IMR-90 (cell line): ENCODE measurements at regions not wholly inside any gene's neighbourhood (a gene's known extent, or its start where the extent isn't known, plus 50 kb on each side); places are given as distances from the start of the nearest gene placed in this dataset.

Experiments
- ATAC-seq: fragments of 200-7000 bp; cut with Tn5 transposase; 2 replicates; pipeline ENCODE4 v1.9.1; 2020; ENCODE audit warnings: low read depth, mild to moderate bottlenecking, moderate library complexity
- BruUV-seq: library from RNA; stranded (reverse); fragments of 400-500 nt; replicated peaks from 2 replicates; lab custom pipeline; 2021; lab: Mats Ljungman, UMichigan
- CTCF ChIA-PET: fragments of 300-600 bp; formaldehyde crosslinking; extraction: SDS; loops from one replicate; lab custom pipeline; 2021; ENCODE audit warnings: antibody characterized with exemption; lab: Yijun Ruan, JAX
- POLR2A ChIA-PET: fragments of 300-600 bp; sonication (Branson Sonifier 250); formaldehyde crosslinking; loops from one replicate; lab custom pipeline; 2022; ENCODE audit warnings: antibody characterized with exemption; ENCODE audit not compliant: unreplicated experiment; lab: Charles Lee
- DNase-seq: peaks from one replicate; pipeline ENCODE4 v3.0.0; 2013
- H2AFZ ChIP-seq: replicated peaks from 2 replicates; pipeline ENCODE3; 2013; ENCODE audit warnings: low read length, mild to moderate bottlenecking; ENCODE audit not compliant: poor library complexity
- H2AK5ac ChIP-seq: 2 replicates; pipeline ENCODE4 v1.6.1; 2013; ENCODE audit warnings: low read depth, low read length, inconsistent platforms
- H2AK9ac ChIP-seq: replicated peaks from 2 replicates; pipeline ENCODE3; 2013; ENCODE audit warnings: mild to moderate bottlenecking, low read depth, low read length, moderate library complexity; ENCODE audit not compliant: poor library complexity
- H2BK120ac ChIP-seq: 2 replicates; pipeline ENCODE4 v1.6.1; 2013; ENCODE audit warnings: low read depth, low read length, inconsistent platforms
- H2BK15ac ChIP-seq: 3 replicates; pipeline ENCODE4 v1.6.1; 2013; ENCODE audit warnings: low read depth, low read length, inconsistent platforms
- H2BK20ac ChIP-seq: 2 replicates; pipeline ENCODE4 v1.6.1; 2013; ENCODE audit warnings: low read depth, mild to moderate bottlenecking, inconsistent platforms, low read length, moderate library complexity
- H2BK5ac ChIP-seq: 2 replicates; pipeline ENCODE4 v1.6.1; 2013; ENCODE audit warnings: mild to moderate bottlenecking, low read depth, low read length, inconsistent platforms; ENCODE audit not compliant: poor library complexity, severe bottlenecking
- H3K14ac ChIP-seq: replicated peaks from 2 replicates; pipeline ENCODE4 v1.6.1; 2013; ENCODE audit warnings: low read depth, low read length, inconsistent platforms
- H3K18ac ChIP-seq: 2 replicates; pipeline ENCODE4 v1.6.1; 2013; ENCODE audit warnings: low read depth, low read length, control low read depth
- H3K23ac ChIP-seq: 2 replicates; pipeline ENCODE4 v1.6.1; 2013; ENCODE audit warnings: low read depth, low read length, inconsistent platforms
- H3K27ac ChIP-seq: 2 replicates; pipeline ENCODE4 v1.5.1; 2013; ENCODE audit warnings: mild to moderate bottlenecking, control low read depth, low read length; ENCODE audit not compliant: insufficient read depth
- H3K27me3 ChIP-seq: 2 replicates; pipeline ENCODE4 v1.6.1; 2013; ENCODE audit warnings: low read length; ENCODE audit not compliant: control insufficient read depth, insufficient read depth
- H3K36me3 ChIP-seq: 2 replicates; pipeline ENCODE4 v1.6.1; 2013; ENCODE audit warnings: low read length, mixed read lengths; ENCODE audit not compliant: control insufficient read depth, insufficient read depth
- H3K4ac ChIP-seq: 2 replicates; pipeline ENCODE4 v1.6.1; 2013; ENCODE audit warnings: low read depth, low read length, inconsistent platforms
- H3K4me1 ChIP-seq: 2 replicates; pipeline ENCODE4 v1.6.1; 2013; ENCODE audit warnings: low read length, mixed read lengths; ENCODE audit not compliant: control insufficient read depth, insufficient read depth
- H3K4me2 ChIP-seq: 2 replicates; pipeline ENCODE4 v1.6.1; 2013; ENCODE audit warnings: low read depth, mild to moderate bottlenecking, control low read depth, low read length, moderate library complexity
- H3K4me3 ChIP-seq: 2 replicates; pipeline ENCODE4 v1.5.1; 2013; ENCODE audit warnings: low read depth, mild to moderate bottlenecking, control low read depth, low read length, moderate library complexity; ENCODE audit not compliant: insufficient read depth
- H3K56ac ChIP-seq: 2 replicates; pipeline ENCODE4 v1.6.1; 2013; ENCODE audit warnings: low read length, inconsistent platforms; ENCODE audit not compliant: insufficient read depth; ENCODE audit errors: extremely low read depth
- H3K79me1 ChIP-seq, 2 experiments: 2 replicates each; pipeline ENCODE4 v1.6.1; 2013; ENCODE audit warnings: low read length in 2 of 2, inconsistent platforms in 1 of 2, low read depth in 1 of 2
- H3K9ac ChIP-seq: 2 replicates; pipeline ENCODE4 v1.6.1; 2013; ENCODE audit warnings: low read depth, low read length, control low read depth
- H3K9me1 ChIP-seq: 2 replicates; pipeline ENCODE4 v1.6.1; 2013; ENCODE audit warnings: low read length, inconsistent platforms; ENCODE audit not compliant: insufficient read depth
- H3K9me3 ChIP-seq: 2 replicates; pipeline ENCODE4 v1.6.1; 2013; ENCODE audit warnings: low read length; ENCODE audit not compliant: control insufficient read depth, insufficient read depth
- H4K20me1 ChIP-seq: 2 replicates; pipeline ENCODE4 v1.6.1; 2013; ENCODE audit warnings: low read length, inconsistent platforms; ENCODE audit not compliant: insufficient read depth
- H4K5ac ChIP-seq: 2 replicates; pipeline ENCODE4 v1.6.1; 2013; ENCODE audit warnings: mild to moderate bottlenecking, low read depth, low read length, control low read depth
- H4K8ac ChIP-seq, 2 experiments: 2 replicates each; pipeline ENCODE4 v1.6.1; 2013; ENCODE audit warnings: low read depth in 2 of 2, low read length in 2 of 2, control low read depth in 1 of 2, inconsistent platforms in 1 of 2
- H4K91ac ChIP-seq: 2 replicates; pipeline ENCODE4 v1.6.1; 2013; ENCODE audit warnings: low read depth, low read length, inconsistent platforms; ENCODE audit not compliant: insufficient read depth
- BHLHE40 ChIP-seq: fragments of 150-350 bp; IDR thresholded peaks from 2 replicates; pipeline ENCODE4 v1.6.1; 2016; ENCODE audit warnings: mild to moderate bottlenecking, low read depth, low read length
- CEBPB ChIP-seq: IDR thresholded peaks from 2 replicates; pipeline ENCODE4 v1.6.1; 2012; ENCODE audit warnings: low read depth, low read length, improper control_type of control experiment
- CHD1 ChIP-seq: IDR thresholded peaks from 2 replicates; pipeline ENCODE4 v1.6.1; 2012; ENCODE audit warnings: low read depth, low read length, improper control_type of control experiment
- CTCF ChIP-seq: conservative IDR thresholded peaks from 2 replicates; pipeline ENCODE4 v1.5.1; 2012; ENCODE audit warnings: mild to moderate bottlenecking, low read depth, low read length, improper control_type of control experiment
- ELK1 ChIP-seq: fragments of 150-350 bp; IDR thresholded peaks from 2 replicates; pipeline ENCODE4 v1.6.1; 2016; ENCODE audit warnings: low read depth, mild to moderate bottlenecking, low read length, moderate library complexity, borderline replicate concordance
- FOS ChIP-seq: fragments of 150-350 bp; IDR thresholded peaks from 2 replicates; pipeline ENCODE4 v1.6.1; 2016; ENCODE audit warnings: low read depth, low read length
- MAFK ChIP-seq: IDR thresholded peaks from 2 replicates; pipeline ENCODE4 v1.6.1; 2012; ENCODE audit warnings: low read depth, low read length, improper control_type of control experiment
- MAZ ChIP-seq: IDR thresholded peaks from 2 replicates; pipeline ENCODE4 v1.6.1; 2012; ENCODE audit warnings: low read depth, mild to moderate bottlenecking, low read length, improper control_type of control experiment, moderate library complexity, borderline replicate concordance
- MXI1 ChIP-seq: IDR thresholded peaks from 2 replicates; pipeline ENCODE4 v1.6.1; 2012; ENCODE audit warnings: low read depth, mild to moderate bottlenecking, low read length, moderate library complexity, borderline replicate concordance
- NFE2L2 ChIP-seq: fragments of 150-350 bp; IDR thresholded peaks from 2 replicates; pipeline ENCODE4 v1.6.1; 2016; ENCODE audit warnings: low read depth, mild to moderate bottlenecking, low read length
- POLR2A ChIP-seq: IDR thresholded peaks from 2 replicates; pipeline ENCODE4 v1.6.1; 2012; ENCODE audit warnings: mild to moderate bottlenecking, low read depth, low read length
- RAD21 ChIP-seq: IDR thresholded peaks from 2 replicates; pipeline ENCODE4 v1.6.1; 2012; ENCODE audit warnings: low read length, improper control_type of control experiment
- RCOR1 ChIP-seq: IDR thresholded peaks from 2 replicates; pipeline ENCODE4 v1.6.1; 2012; ENCODE audit warnings: mild to moderate bottlenecking, low read length, improper control_type of control experiment; ENCODE audit not compliant: insufficient replicate concordance
- RFX5 ChIP-seq: IDR thresholded peaks from 2 replicates; pipeline ENCODE4 v1.8.0; 2012; ENCODE audit warnings: low read depth, mild to moderate bottlenecking, low read length, moderate library complexity
- SMC3 ChIP-seq: fragments of 150-350 bp; IDR thresholded peaks from 2 replicates; pipeline ENCODE4 v1.6.1; 2016; ENCODE audit warnings: low read depth, mild to moderate bottlenecking, antibody characterized with exemption, low read length, moderate library complexity
- WGBS, 2 experiments: methylation state at CpG; one replicate each; pipeline versions ENCODE4 v1.1.5 to v1.1.7; 2013; ENCODE audit warnings: missing lambda C conversion rate in 2 of 2; ENCODE audit not compliant: insufficient read length in 1 of 2; ENCODE audit errors: extremely low coverage in 2 of 2; 5-methylcytosine and 5-hydroxymethylcytosine counted together
- dilution Hi-C: fragments of 300-500 bp; cut with HindIII; formaldehyde crosslinking; loops from one replicate; pipeline ENCODE4 v1.14.3; 2018; ENCODE audit warnings: low sequenced_read_pairs; ENCODE audit not compliant: unreplicated experiment
- in situ Hi-C: fragments of 300-500 bp; cut with MboI; formaldehyde crosslinking; loops from 3 replicates; pipeline ENCODE4 v1.14.3; 2019; ENCODE audit warnings: low sequenced_read_pairs, inconsistent platforms, mixed read lengths
- intact Hi-C: fragments of 100-400 bp; cut with micrococcal nuclease; formaldehyde crosslinking; loops from 2 replicates; pipeline ENCODE4 v1.10.0; 2022
- TF ChIP-seq, protein P1 (sequence below): fragments of 150-350 bp; IDR thresholded peaks from 2 replicates; pipeline ENCODE4 v1.6.1; 2017; ENCODE audit warnings: mild to moderate bottlenecking, antibody characterized with exemption, low read length, low read depth

DNA sequence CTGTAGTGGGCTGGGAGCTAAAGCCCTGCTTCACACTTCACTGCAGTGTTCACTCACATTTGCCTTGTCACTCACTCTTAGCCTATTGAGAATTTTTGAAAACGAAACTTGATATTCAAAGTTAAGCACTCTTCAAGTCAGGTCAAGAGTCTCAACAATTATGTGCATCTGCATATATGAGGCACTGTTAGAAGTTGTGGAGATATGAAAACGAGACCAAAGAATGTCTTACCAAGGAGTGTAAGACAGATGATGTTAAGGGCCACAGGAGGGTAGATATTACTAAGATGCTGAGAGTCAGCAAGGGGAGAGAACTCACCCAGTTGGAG, 64.7 kb upstream of the GJA8 start:
- H4K91ac ChIP-seq: no peak overlapping the region
- no peaks in the 10 kb centered on the region for H3K9me1 ChIP-seq
- H4K5ac ChIP-seq: no peak overlapping the region
- no TSS peak for BruUV-seq
- CTCF ChIA-PET: no interaction called here
- H3K18ac ChIP-seq: no peak overlapping the region
- H3K4me2 ChIP-seq: no peak overlapping the region
- no peak overlapping the region for H3K14ac ChIP-seq
- intact Hi-C loops (no loop called here), in situ Hi-C loops (no loop called here), dilution Hi-C loops (no loop called here)
- POLR2A ChIA-PET: no interaction called here
- no peaks in the 10 kb centered on the region for H3K79me1 ChIP-seq
- TF ChIP-seq NFE2L2: no peak
- TF ChIP-seq SMC3: no peak
- no peak for TF ChIP-seq ELK1
- TF ChIP-seq RFX5: no peak
- TF ChIP-seq MAFK: no peak
- TF ChIP-seq CHD1: no peak
- TF ChIP-seq FOS: no peak
- no peak for TF ChIP-seq CTCF
- no peak for TF ChIP-seq BHLHE40
- no peak for TF ChIP-seq POLR2A
- no peak for TF ChIP-seq MXI1
- TF ChIP-seq CEBPB: no peak
- TF ChIP-seq RAD21: no peak
- no peak for TF ChIP-seq MAZ
- TF ChIP-seq, protein P1, sequence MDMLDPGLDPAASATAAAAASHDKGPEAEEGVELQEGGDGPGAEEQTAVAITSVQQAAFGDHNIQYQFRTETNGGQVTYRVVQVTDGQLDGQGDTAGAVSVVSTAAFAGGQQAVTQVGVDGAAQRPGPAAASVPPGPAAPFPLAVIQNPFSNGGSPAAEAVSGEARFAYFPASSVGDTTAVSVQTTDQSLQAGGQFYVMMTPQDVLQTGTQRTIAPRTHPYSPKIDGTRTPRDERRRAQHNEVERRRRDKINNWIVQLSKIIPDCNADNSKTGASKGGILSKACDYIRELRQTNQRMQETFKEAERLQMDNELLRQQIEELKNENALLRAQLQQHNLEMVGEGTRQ: no peak
- no peak for TF ChIP-seq RCOR1
- H2AK5ac ChIP-seq: no peak overlapping the region
- no peak overlapping the region for H2BK20ac ChIP-seq
- H4K20me1 ChIP-seq: no peaks in the 10 kb centered on the region
- no peak overlapping the region for H2BK15ac ChIP-seq
- WGBS, 2 experiments: no CpG with 5 or more reads among the region's 2 CpGs
- H3K23ac ChIP-seq: no peak overlapping the region
- no peak overlapping the region for H3K27ac ChIP-seq
- H2BK120ac ChIP-seq: no peak overlapping the region
- no peak overlapping the region for H3K4ac ChIP-seq
- no peak overlapping the region for H2BK5ac ChIP-seq
- no peak overlapping the region for H2AFZ ChIP-seq
- H2AK9ac ChIP-seq: no peak overlapping the region
- DNase-seq (no peak), ATAC-seq (no peak)
- no peaks in the 10 kb centered on the region for H3K36me3 ChIP-seq
- no peak overlapping the region for H3K4me3 ChIP-seq
- H3K4me1 ChIP-seq: no peaks in the 10 kb centered on the region
- no peak overlapping the region for H4K8ac ChIP-seq
- no peaks in the 10 kb centered on the region for H3K9me3 ChIP-seq
- H3K56ac ChIP-seq: no peak overlapping the region
- no peak overlapping the region for H3K9ac ChIP-seq
- H3K27me3 ChIP-seq: no peaks in the 10 kb centered on the region
